NT2/D1 (cell line): ENCODE measurements at regions not wholly inside any gene's neighbourhood (a gene's known extent, or its start where the extent isn't known, plus 50 kb on each side); places are given as distances from the start of the nearest gene placed in this dataset.
"Not testable (repeated sequence)": the region's sequence is repeated elsewhere in the genome, so short reads cannot be mapped to it uniquely, and the experiment has no call there.

ENCODE experiments used
- DNase-seq: peaks from one replicate; pipeline ENCODE4 v3.0.0-alpha.2; 2011; ENCODE audit warnings: low read depth, low spot score
- H3K27me3 ChIP-seq: 2 replicates; pipeline ENCODE4 v1.6.0; 2011; ENCODE audit warnings: mild to moderate bottlenecking; ENCODE audit not compliant: insufficient read length, insufficient read depth
- H3K36me3 ChIP-seq: 2 replicates; pipeline ENCODE4 v1.6.1; 2011; ENCODE audit warnings: mild to moderate bottlenecking, low read length, mixed read lengths; ENCODE audit not compliant: insufficient read depth, insufficient read length
- H3K4me1 ChIP-seq: 2 replicates; pipeline ENCODE4 v1.5.1; 2011; ENCODE audit not compliant: insufficient read depth, insufficient read length
- H3K4me3 ChIP-seq: 2 replicates; pipeline ENCODE4 v1.5.1; 2011; ENCODE audit warnings: low read depth; ENCODE audit not compliant: insufficient read length
- H3K9ac ChIP-seq: 2 replicates; pipeline ENCODE4 v1.6.0; 2011; ENCODE audit warnings: low read depth; ENCODE audit not compliant: insufficient read length
- H3K9me3 ChIP-seq: 2 replicates; pipeline ENCODE4 v1.5.1; 2011; ENCODE audit warnings: mild to moderate bottlenecking, low read length; ENCODE audit not compliant: insufficient read depth
- SUZ12 ChIP-seq: IDR thresholded peaks from 2 replicates; pipeline ENCODE4 v1.6.1; 2011; ENCODE audit not compliant: insufficient read length, insufficient read depth; ENCODE audit errors: extremely low read depth
- YY1 ChIP-seq: IDR thresholded peaks from 2 replicates; pipeline ENCODE4 v1.6.1; 2011; ENCODE audit not compliant: insufficient read length, insufficient read depth
- ZNF274 ChIP-seq: IDR thresholded peaks from 2 replicates; pipeline ENCODE4 v1.6.1; 2011; ENCODE audit warnings: mild to moderate bottlenecking, low read depth, low read length

GRCh38 chr5:106303911-106304310 lies 1366.8 kb downstream of the EFNA5 start:
- no peak for TF ChIP-seq YY1
- TF ChIP-seq SUZ12 = no peak
- TF ChIP-seq ZNF274 = no peak
- Histone ChIP-seq H3K4me1 (no peaks in the 10 kb centered on the region), H3K4me3 (no peak overlapping the region), H3K9ac (no peak overlapping the region), H3K9me3 (no peaks in the 10 kb centered on the region), H3K36me3 (no peaks in the 10 kb centered on the region), H3K27me3 (no peaks in the 10 kb centered on the region)
- DNase-seq = no peak

- Histone ChIP-seq H3K4me1 (no peaks in the 10 kb centered on the region), H3K36me3 (no peaks in the 10 kb centered on the region), H3K27me3 (no peaks in the 10 kb centered on the region), H3K9ac (no peak overlapping the region), H3K4me3 (no peak overlapping the region), H3K9me3 (no peaks in the 10 kb centered on the region)
- DNase-seq = no peak
- TF ChIP-seq YY1 = no peak
- no peak for TF ChIP-seq ZNF274
- TF ChIP-seq SUZ12 = no peak
Measured at GRCh38 chr5:106292654-106293053, 1378.1 kb downstream of the EFNA5 start.

GRCh38 chr5:106290841-106291240 lies 1379.9 kb downstream of the EFNA5 start:
- DNase-seq = no peak
- no peaks in the 10 kb centered on the region for H3K9me3 ChIP-seq
- H3K27me3 ChIP-seq = no peaks in the 10 kb centered on the region
- no peak for TF ChIP-seq SUZ12
- TF ChIP-seq ZNF274 = no peak
- no peak for TF ChIP-seq YY1
- H3K4me3 ChIP-seq = no peak overlapping the region
- no peaks in the 10 kb centered on the region for H3K4me1 ChIP-seq
- H3K36me3 ChIP-seq = no peaks in the 10 kb centered on the region
- H3K9ac ChIP-seq = no peak overlapping the region

- TF ChIP-seq ZNF274 (no peak), SUZ12 (no peak), YY1 (no peak)
- no peak for DNase-seq
Measured at GRCh38 chr5:106288979-106289378, 1381.8 kb downstream of the EFNA5 start.

GRCh38 chr5:106277540-106278096 lies 1393.1 kb downstream of the EFNA5 start:
- Histone ChIP-seq H3K9me3 (peaks cover 8% of the 10 kb centered on the region; the same call in 1 of the 2 replicates), H3K36me3 (no peaks in the 10 kb centered on the region), H3K4me3 (no peak overlapping the region), H3K4me1 (no peaks in the 10 kb centered on the region), H3K9ac (no peak overlapping the region), H3K27me3 (no peaks in the 10 kb centered on the region)
- DNase-seq = no peak
- TF ChIP-seq YY1 (no peak), SUZ12 (no peak), ZNF274 (no peak)

More at GRCh38 chr5:106288979-106289378, 1381.8 kb downstream of the EFNA5 start:
- H3K36me3 ChIP-seq = no peaks in the 10 kb centered on the region
- H3K4me3 ChIP-seq = no peak overlapping the region
- no peaks in the 10 kb centered on the region for H3K9me3 ChIP-seq
- H3K4me1 ChIP-seq = no peaks in the 10 kb centered on the region
- no peak overlapping the region for H3K9ac ChIP-seq
- no peaks in the 10 kb centered on the region for H3K27me3 ChIP-seq

GRCh38 chr5:106269252-106269843 lies 1401.4 kb downstream of the EFNA5 start:
- H3K9me3 ChIP-seq = peaks cover 8% of the 10 kb centered on the region; the same call in 1 of the 2 replicates
- H3K4me1 ChIP-seq = no peaks in the 10 kb centered on the region
- H3K36me3 ChIP-seq = no peaks in the 10 kb centered on the region
- no peak overlapping the region for H3K4me3 ChIP-seq
- no peak overlapping the region for H3K9ac ChIP-seq
- no peak for TF ChIP-seq YY1
- H3K27me3 ChIP-seq = no peaks in the 10 kb centered on the region
- no peak for DNase-seq

- DNase-seq = no peak
- H3K9me3 ChIP-seq = no peaks in the 10 kb centered on the region
- no peaks in the 10 kb centered on the region for H3K4me1 ChIP-seq
- no peaks in the 10 kb centered on the region for H3K36me3 ChIP-seq
- no peak for TF ChIP-seq SUZ12
- no peak for TF ChIP-seq YY1
- no peak for TF ChIP-seq ZNF274
- no peak overlapping the region for H3K9ac ChIP-seq
- no peak overlapping the region for H3K4me3 ChIP-seq
- H3K27me3 ChIP-seq = no peaks in the 10 kb centered on the region
Measured at GRCh38 chr5:106267256-106267655, 1403.5 kb downstream of the EFNA5 start.

GRCh38 chr5:106262395-106262794 lies 1408.3 kb downstream of the EFNA5 start:
- Histone ChIP-seq H3K27me3 (no peaks in the 10 kb centered on the region), H3K9ac (no peak overlapping the region), H3K36me3 (no peaks in the 10 kb centered on the region), H3K4me3 (no peak overlapping the region), H3K4me1 (no peaks in the 10 kb centered on the region), H3K9me3 (no peaks in the 10 kb centered on the region)
- no peak for DNase-seq
- TF ChIP-seq ZNF274 = no peak
- no peak for TF ChIP-seq SUZ12
- TF ChIP-seq YY1 = no peak

- not testable (repeated sequence) for H3K4me3 ChIP-seq, H3K27me3 ChIP-seq, H3K36me3 ChIP-seq, DNase-seq, H3K4me1 ChIP-seq, H3K9ac ChIP-seq
- H3K9me3 ChIP-seq = peaks cover 11% of the 10 kb centered on the region; the same call in 1 of the 2 replicates
Measured at GRCh38 chr5:106259431-106260090, 1411.2 kb downstream of the EFNA5 start.
